MCF 10A (cell line): ENCODE measurements at regions not wholly inside any gene's neighbourhood (a gene's known extent, or its start where the extent isn't known, plus 50 kb on each side); places are given as distances from the start of the nearest gene placed in this dataset.

Source experiments
- BruUV-seq: library from RNA; stranded (reverse); fragments of 400-500 nt; replicated peaks from 2 replicates; lab custom pipeline; 2021; lab: Mats Ljungman, UMichigan
- CTCF ChIA-PET: fragments of 300-600 bp; sonication (Branson Sonifier 250); formaldehyde crosslinking; extraction: SDS; loops from one replicate; lab custom pipeline; 2021; ENCODE audit warnings: antibody characterized with exemption, inconsistent platforms; lab: Yijun Ruan, JAX
- POLR2A ChIA-PET: fragments of 300-600, 350-650 bp; sonication (Branson Sonifier 250); formaldehyde crosslinking; extraction: SDS; loops from one replicate; lab custom pipeline; 2020; ENCODE audit warnings: antibody characterized with exemption, inconsistent platforms; lab: Yijun Ruan, JAX
- DNase-seq: peaks from one replicate; pipeline ENCODE4 v3.0.0-alpha.2; 2018; ENCODE audit not compliant: unreplicated experiment
- H3K27ac Mint-ChIP-seq: one replicate; pipeline ENCODE4 v1.8.0; 2022; ENCODE audit warnings: mild to moderate bottlenecking, low read depth, mixed read lengths; ENCODE audit not compliant: unreplicated experiment
- H3K27me3 Mint-ChIP-seq: one replicate; pipeline ENCODE4 v1.8.0; 2022; ENCODE audit warnings: mixed read lengths; ENCODE audit not compliant: insufficient read depth, unreplicated experiment
- H3K36me3 Mint-ChIP-seq: one replicate; pipeline ENCODE4 v1.8.0; 2022; ENCODE audit warnings: mild to moderate bottlenecking, moderate library complexity, mixed read lengths; ENCODE audit not compliant: insufficient read depth, unreplicated experiment
- H3K4me1 Mint-ChIP-seq: one replicate; pipeline ENCODE4 v1.8.0; 2022; ENCODE audit warnings: mixed read lengths; ENCODE audit not compliant: insufficient read depth, unreplicated experiment
- H3K4me3 Mint-ChIP-seq: one replicate; pipeline ENCODE4 v1.8.0; 2022; ENCODE audit warnings: mild to moderate bottlenecking, moderate library complexity, mixed read lengths; ENCODE audit not compliant: unreplicated experiment
- H3K9me3 Mint-ChIP-seq: one replicate; pipeline ENCODE4 v1.8.0; 2022; ENCODE audit warnings: mixed read lengths; ENCODE audit not compliant: unreplicated experiment
- CTCF ChIP-seq: fragments of 200-600 bp; IDR thresholded peaks from one replicate; pipeline ENCODE4 v1.8.0; 2022; ENCODE audit warnings: antibody characterized with exemption, mild to moderate bottlenecking; ENCODE audit not compliant: unreplicated experiment
- intact Hi-C: fragments of 100-400 bp; cut with micrococcal nuclease; formaldehyde crosslinking; loops from 2 replicates; pipeline ENCODE4 v1.14.1; 2022

DNA sequence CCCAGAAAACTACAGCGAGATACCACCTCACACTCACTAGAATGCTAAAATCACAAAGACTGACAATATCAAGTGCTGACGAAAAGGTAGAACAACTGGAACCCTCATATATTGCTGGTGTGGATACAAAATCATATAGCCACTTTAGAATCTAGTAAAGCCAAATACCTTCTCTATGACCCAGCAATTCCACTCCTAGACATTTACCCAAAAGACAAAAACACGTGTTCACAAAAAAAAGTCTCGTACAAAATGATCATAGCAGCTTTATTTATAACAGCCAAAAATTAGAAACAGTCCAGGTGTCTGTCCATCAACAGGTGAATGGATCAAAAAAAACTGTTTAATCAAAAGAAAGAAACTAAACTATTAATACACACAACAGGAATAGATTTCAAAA is 126.6 kb downstream of the ZFP36L2 start:
- intact Hi-C loops = no loop called here
- Mint-ChIP-seq H3K36me3 (no peaks in the 10 kb centered on the region), H3K9me3 (peaks cover 8% of the 10 kb centered on the region), H3K27ac (no peak overlapping the region), H3K4me1 (no peaks in the 10 kb centered on the region), H3K4me3 (no peak overlapping the region), H3K27me3 (no peaks in the 10 kb centered on the region)
- no peak for TF ChIP-seq CTCF
- no peak for DNase-seq
- CTCF ChIA-PET = no interaction called here
- POLR2A ChIA-PET = no interaction called here
- no TSS peak for BruUV-seq

GRCh38 chr2:43098539-43098938 is 127.9 kb downstream of the ZFP36L2 start:
- H3K4me1 Mint-ChIP-seq = no peaks in the 10 kb centered on the region
- ChIA-PET CTCF (no interaction called here), POLR2A (no interaction called here)
- no peak for DNase-seq
- no TSS peak for BruUV-seq
- H3K27me3 Mint-ChIP-seq = no peaks in the 10 kb centered on the region
- no peak overlapping the region for H3K27ac Mint-ChIP-seq
- intact Hi-C loops = no loop called here
- no peak for TF ChIP-seq CTCF
- H3K4me3 Mint-ChIP-seq = no peak overlapping the region
- H3K36me3 Mint-ChIP-seq = no peaks in the 10 kb centered on the region
- H3K9me3 Mint-ChIP-seq = no peaks in the 10 kb centered on the region

GRCh38 chr2:43097644-43098408 is 128.6 kb downstream of the ZFP36L2 start:
- no TSS peak for BruUV-seq
- CTCF ChIA-PET = no interaction called here
- Mint-ChIP-seq H3K27me3 (no peaks in the 10 kb centered on the region), H3K27ac (no peak overlapping the region), H3K4me1 (no peaks in the 10 kb centered on the region), H3K36me3 (no peaks in the 10 kb centered on the region), H3K9me3 (no peaks in the 10 kb centered on the region), H3K4me3 (no peak overlapping the region)
- POLR2A ChIA-PET = no interaction called here
- TF ChIP-seq CTCF = no peak
- intact Hi-C loops = no loop called here
- no peak for DNase-seq

DNA sequence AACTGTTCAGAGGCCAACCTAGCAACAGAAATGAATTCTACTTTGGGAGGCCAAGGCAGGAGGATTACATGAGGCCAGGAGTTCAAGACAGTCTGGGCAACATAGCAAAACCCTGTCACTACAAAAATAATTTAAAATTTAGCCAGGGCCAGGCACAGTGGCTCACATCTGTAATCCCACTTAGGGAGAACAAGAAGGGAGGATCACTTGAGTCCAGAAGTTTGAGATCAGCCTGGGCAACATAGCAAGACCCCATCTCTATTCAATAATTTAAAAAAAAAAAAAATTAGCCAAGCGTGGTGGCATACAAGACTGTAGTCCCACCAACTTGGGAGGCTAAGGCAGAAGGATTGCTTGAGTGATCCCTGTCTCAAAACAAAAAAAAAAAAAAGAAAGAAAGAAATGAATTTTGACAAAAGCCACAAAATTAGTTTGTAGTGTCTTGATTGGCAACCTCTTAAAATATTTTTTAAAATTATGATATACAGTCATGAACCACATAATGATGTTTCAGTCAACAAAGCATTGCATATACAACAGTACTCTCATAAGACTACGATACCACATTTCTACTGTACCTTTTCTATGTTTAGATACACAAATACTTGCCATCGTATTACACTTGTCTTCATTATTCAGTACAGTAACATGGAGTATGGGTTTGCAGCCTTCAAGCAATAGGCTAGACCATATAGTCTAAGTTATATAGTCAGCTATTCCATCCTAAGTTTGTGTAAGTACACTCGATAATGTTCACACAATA is 130.7 kb downstream of the ZFP36L2 start:
- ChIA-PET POLR2A (interaction anchor here (1.0 kb wide), 1 partner anchor 18 kb away, joined by 4 read pairs; no protein-coding TSS in a partner anchor), CTCF (no interaction called here)
- Mint-ChIP-seq H3K4me3 (no peak overlapping the region), H3K4me1 (no peaks in the 10 kb centered on the region), H3K36me3 (no peaks in the 10 kb centered on the region), H3K9me3 (no peaks in the 10 kb centered on the region), H3K27me3 (no peaks in the 10 kb centered on the region), H3K27ac (no peak overlapping the region)
- no TSS peak for BruUV-seq
- DNase-seq = no peak
- intact Hi-C loops = no loop called here
- no peak for TF ChIP-seq CTCF
